ENCODE measurements at regions not wholly inside any gene's neighbourhood (a gene's known extent, or its start where the extent isn't known, plus 50 kb on each side); places are given as distances from the start of the nearest gene placed in this dataset.

GRCh38 chr10:130758529-130758928 is 553.0 kb downstream of the TCERG1L start:
- no peak for TF ChIP-seq POLR2A (IDR thresholded peaks at IDR 0.05; ENCODE audit: low read depth, low read length)
- TF ChIP-seq POU2F2 (IDR thresholded peaks at IDR 0.05; ENCODE audit: low read depth, low read length), result no peak
- TF ChIP-seq POLR2AphosphoS5 (IDR thresholded peaks at IDR 0.05; ENCODE audit: low read depth, low read length), result no peak
- no peak for TF ChIP-seq TAF1 (IDR thresholded peaks at IDR 0.05; ENCODE audit: low read depth, low read length)
- TF ChIP-seq SPI1 (IDR thresholded peaks at IDR 0.05; ENCODE audit: low read depth, low read length), result no peak
